CD4-positive, alpha-beta T cell treated with Interleukin-12 subunit alpha and Interleukin-12 subunit beta, for 1 hour (primary cell): ENCODE measurements at regions not wholly inside any gene's neighbourhood (a gene's known extent, or its start where the extent isn't known, plus 50 kb on each side); places are given as distances from the start of the nearest gene placed in this dataset.
A peak's percentile ranks its signal among the peaks of the same experiment; 100 is the strongest.
"Not testable (repeated sequence)": the region's sequence is repeated elsewhere in the genome, so short reads cannot be mapped to it uniquely, and the experiment has no call there.

Source experiments
- DNase-seq: peaks from one replicate; pipeline ENCODE4 v3.0.0-alpha.2; 2020

DNA sequence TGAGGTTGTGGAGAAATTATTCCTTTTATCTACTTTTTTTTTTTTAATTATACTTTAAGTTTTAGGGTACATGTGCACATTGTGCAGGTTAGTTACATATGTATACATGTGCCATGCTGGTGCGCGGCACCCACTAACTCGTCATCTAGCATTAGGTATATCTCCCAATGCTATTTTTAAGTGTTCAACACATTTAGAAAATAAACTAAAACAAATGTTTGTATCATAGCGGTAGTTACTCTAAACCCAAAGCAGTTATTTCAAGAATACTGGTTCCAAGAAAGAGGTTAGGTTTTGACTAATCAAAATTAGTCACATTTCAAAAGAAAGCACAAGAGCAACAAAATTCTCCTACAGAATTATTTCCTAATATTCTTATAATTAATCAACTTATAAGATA, 119.5 kb upstream of the SEM1 start:
- not testable (repeated sequence) for DNase-seq

GRCh38 chr7:96831446-96831845, 121.8 kb upstream of the SEM1 start:
- no peak for DNase-seq

DNA sequence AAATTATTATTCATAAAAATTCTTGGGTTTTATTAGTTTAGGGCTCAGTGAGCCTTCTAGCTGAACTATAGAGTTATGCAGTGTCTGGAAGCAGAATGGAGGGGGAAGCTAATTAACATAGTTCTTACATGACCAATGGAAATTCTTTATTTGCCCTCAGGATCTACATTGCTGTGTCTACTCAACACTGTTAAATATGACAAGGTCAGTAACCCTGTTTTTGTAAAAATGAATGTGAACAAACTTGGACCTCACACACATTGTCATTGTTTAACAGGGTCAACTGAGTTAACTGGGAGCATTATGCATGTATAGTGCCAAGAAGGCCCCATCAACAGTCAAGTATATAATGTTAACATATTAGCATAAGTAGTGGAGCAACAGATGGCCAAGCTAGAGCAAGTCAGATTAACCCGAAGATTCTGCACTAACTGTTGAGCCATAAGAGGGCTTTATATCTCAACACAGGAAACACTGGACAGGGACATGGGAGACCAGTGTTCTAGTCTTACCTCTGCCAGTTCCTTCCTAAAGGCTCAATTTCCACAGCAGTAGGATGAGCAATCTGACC, 122.5 kb upstream of the SEM1 start:
- no peak for DNase-seq

DNA sequence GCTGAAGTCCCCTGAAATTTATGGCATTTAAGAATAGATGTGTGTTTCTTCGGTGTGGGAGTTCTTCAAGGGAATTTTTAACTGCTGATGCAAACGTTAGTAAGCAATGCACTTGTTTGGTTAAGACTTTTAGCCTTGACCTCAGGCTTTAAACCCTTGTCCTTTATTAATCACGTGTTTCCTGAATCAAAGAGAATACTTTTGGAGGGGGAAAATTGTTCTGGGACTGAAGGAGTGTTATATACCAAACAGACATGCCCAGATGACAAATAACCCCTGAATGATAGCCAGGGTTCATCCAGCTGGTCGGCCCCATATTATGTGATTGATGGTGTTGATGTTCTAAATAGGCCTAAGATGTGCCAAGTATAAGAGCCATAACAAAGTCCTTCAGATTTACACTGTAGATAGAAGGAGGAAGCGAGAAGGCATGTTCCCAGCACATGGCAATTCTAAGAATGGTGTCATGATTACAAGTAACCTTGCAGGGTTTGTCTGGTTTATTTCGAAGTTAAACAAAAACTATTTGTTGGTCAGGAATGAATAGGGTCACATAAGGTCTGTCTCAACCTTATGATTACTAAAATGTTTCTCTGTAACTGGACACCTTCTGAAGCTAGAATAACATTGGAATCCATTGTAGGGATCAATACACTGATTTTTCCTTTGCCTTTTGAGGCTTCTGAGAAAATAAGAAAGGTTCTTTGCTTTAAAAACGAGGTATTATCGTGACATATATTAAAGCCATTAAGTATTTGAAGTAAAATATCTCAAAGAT, 124.2 kb upstream of the SEM1 start:
- no peak for DNase-seq

DNA sequence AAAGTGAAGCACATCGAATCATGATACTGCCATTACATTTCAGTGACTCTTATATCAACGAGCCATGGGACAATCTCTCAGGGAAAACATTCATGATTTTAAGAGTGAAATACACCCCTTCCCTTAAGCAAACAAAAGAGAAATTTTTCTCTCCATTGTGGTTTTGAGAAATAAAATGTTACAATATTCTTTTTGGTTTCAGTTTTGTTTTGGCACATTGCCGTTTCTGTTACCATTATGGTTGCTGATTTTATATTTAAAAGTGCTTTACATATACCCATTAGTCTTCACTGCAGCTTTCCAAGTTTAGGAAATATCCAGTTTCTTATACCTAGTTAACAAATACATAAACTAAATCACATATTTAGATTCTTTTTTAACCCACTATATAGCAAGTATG, 126.8 kb upstream of the SEM1 start:
- no peak for DNase-seq

DNA sequence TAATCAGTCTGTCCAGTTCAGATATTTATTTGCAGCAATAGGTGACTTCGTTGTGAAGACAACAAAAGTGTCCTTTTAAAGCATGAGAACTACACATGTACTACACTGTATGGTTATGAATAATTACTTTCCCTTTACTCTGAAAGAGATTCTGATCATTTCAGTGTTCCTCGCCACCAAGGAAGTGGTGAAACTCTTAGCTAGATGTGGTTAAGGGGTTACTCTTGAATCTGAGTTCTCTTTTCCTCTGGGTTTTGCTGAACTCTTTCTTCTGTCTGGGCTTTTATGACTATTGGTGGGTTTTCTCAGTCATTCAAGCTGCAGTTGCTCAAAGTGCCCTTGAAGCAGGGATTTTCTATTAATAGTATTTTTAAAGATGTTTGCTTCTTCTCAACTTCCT, 127.9 kb upstream of the SEM1 start:
- peak; percentile 47 for DNase-seq

- DNase-seq, result no peak
These were observed 128.8 kb upstream of the SEM1 start for GRCh38 chr7:96838481-96838880.

DNA sequence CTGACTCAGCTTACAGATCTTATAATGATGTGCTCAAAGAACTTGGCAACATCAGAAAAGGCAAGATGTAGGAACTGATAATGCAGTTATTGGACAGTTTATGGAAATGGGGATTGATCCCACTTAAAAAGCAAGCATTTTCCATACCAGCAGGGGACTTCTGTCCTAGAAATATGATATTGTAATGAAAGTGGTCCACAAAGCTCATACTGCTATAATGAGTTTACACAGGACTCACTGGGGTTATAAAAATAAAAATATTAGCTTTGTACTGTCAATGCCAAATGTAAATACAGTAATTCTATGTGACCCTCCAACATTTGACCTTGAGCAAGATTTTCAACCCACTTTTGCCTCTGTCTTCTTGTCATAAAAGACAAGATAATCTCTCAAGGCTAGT, 145.5 kb upstream of the SEM1 start:
- DNase-seq, result no peak

- DNase-seq, result no peak
These were observed 146.0 kb upstream of the SEM1 start for GRCh38 chr7:96855691-96856090.

DNA sequence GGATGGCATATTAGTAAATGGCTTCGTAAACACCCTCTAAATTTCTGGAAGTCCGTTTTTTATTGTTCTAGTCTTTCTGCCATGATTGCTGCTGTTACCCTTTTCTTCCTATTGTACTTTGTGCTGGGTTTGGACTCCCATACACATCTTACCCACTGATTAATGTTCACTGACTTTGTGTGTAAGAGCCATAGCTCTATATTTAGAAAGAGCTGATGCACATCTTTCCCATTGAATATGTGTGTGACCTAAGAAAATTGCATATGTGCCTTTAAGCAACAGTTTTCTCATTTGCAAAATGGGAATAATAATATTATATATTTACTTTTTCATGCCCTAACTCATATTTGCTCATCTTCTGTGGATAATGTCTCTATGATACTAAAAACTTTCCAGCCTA, 135.8 kb upstream of the DLX6 start:
- no peak for DNase-seq

DNA sequence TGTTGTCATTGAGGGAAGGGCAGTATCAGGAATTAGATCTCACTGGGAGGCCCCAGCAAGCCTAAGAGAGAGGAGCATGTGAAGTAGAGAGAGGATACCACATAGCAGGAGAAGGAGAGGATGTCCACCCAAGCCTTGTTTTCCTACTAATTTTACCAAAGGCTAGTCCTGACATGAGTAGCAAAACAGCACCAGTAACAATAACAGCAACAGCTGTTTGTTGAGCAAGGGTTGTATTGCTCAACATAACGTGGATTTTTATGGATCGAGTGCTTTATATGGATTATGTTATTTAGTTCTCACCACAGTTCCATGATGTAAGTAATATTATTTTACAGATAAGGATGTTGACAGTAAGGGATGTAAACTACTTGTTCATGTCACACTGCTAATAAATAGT, 135.2 kb upstream of the DLX6 start:
- no peak for DNase-seq

- no peak for DNase-seq
These were observed 134.4 kb upstream of the DLX6 start for GRCh38 chr7:96870934-96871333.

DNA sequence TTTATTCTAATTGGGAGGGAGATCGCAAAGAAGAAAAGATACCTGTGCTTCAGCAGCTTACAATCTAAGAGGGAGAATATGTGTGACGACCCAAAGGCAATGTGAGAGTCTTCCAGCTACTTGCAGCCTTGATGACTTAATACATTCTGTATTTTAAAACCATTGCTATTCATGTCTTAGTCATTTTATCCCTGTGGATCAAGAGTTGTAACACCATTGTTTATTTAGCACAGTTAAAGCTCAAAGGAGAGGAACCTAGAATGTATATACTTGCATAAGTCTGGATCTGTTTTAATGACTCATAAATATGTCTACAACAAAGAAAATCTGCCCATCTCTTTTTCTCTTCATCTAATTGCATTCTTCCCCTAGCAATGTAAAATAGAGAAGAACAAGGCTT, 117.9 kb upstream of the DLX6 start:
- DNase-seq, result no peak

DNA sequence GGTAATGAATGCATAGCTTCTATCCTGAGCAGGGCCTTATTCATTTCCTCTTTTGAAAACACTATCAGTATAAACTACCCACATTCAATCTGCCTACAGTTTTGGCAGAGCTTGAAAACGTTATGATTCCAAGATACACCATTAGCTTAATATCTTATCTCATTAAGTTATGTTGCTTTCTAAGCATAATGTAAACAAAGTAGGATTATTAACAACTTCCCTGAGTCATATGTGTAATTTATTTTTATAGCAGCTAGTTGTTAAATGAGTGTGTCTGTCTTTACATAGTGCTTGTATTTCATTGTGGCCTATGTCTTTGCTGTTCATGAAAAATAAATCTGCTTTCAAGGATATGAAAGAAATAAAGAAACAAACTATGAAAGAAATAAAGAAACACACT, 106.2 kb upstream of the DLX6 start:
- DNase-seq, result no peak

DNA sequence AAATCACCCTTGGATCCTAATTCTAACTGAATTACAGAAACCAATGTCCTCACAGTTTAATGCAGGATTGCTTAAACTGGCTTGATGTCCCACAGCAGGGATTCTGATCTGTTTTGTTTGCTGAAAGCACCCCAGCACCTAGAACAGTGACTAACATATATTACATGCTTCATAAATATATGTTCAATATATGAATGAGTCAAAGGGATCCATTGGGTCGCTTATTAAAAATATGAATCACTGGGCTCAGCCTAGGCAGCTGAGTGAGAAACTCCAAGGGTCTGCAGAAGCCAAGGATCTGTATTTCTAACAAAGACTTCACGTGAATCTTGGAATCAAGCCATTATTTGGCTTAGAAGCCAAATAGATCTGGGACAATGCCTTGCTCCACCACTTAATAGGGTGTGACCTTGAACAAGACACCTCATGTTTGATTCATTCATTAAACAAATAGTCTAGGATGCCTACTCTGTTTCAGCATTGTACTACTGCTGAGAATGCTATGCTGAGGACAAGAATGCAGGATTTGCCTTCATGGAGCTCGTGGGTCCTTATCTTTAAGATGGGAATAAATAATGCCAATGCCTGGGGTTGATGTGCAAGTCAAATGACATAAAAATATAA, 103.4 kb upstream of the DLX6 start:
- DNase-seq, result no peak

- no peak for DNase-seq
These were observed 101.4 kb upstream of the DLX6 start for GRCh38 chr7:96903906-96904305.

DNA sequence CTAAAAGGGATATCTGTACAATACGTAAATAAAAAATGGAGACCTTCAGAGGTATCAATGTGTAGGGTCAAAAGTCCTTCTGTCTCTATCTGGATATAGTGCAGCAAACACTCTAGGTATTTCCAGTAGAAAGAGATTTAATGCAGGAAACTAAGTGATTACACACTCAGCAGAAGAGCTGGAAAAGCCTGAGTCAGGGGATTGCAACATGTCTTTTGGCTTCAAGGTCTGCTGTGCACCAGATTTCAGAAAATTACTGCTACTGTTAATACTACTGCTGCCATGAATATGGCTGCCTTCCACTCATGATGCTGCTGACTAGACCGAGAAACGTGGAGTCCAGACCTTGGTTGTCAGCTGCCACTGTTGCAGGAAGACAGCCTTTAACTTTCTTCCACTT, 94.9 kb upstream of the DLX6 start:
- no peak for DNase-seq

GRCh38 chr7:96915029-96915428, 90.3 kb upstream of the DLX6 start:
- no peak for DNase-seq

- no peak for DNase-seq
These were observed 85.3 kb upstream of the DLX6 start for GRCh38 chr7:96920064-96920463.

DNA sequence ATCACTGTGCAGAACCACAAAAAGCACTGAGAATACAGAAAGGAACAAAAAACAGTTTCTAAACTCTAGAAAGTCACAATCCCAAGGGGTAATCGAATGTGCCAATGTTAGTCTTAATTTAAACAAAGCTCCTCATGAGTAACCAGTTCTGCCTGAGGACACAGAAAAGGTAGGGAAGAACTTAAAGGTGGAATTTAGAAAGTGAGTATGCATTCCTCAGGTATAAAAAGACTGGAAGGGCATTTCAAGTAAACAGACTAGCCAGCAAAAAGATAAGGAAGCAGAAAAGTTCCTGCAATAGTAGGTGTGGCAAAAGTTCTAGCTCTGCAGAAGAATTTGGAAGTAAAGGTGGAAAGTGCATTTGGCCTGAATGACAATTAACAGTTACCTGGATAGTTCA, 84.6 kb upstream of the DLX6 start:
- DNase-seq, result no peak

DNA sequence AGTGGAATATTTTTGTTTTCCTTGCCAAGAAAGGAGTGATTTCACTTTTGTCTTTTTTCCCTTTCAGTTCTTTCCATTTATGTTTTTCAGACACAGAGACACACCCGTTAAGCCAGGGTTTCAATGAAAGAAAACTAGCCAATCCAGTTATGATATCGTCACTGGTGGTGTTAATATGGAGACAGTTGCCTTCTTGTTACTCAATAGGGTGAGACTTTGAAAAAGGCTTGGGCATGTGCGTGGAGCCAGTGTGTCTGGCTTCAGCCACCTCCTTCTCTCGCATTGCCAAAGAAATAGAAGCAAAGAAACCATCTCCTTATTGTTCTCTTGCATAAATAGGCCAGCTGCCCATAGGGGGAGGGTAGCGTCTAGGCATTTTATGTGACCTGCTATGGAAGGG, 84.1 kb upstream of the DLX6 start:
- no peak for DNase-seq

- DNase-seq, result no peak
These were observed 83.6 kb upstream of the DLX6 start for GRCh38 chr7:96921771-96922170.

DNA sequence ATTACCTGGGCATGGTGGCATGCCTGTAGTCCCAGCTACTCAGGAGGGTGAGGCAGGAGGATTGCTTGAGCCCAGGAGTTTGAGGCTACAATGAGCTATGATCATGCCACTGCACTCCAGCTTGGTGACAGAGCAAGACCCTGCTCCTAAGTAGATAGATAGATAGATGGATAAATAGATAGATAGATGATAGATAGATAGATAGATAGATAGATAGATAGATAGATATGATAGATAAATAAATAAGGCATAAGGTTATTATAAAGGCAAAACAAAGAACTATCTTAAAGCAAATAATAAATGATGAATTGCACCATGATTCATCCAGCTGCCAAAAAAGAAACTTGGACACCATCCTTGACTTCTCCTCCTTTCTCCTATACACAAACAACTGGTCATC, 82.0 kb upstream of the DLX6 start:
- DNase-seq, result not testable (repeated sequence)

DNA sequence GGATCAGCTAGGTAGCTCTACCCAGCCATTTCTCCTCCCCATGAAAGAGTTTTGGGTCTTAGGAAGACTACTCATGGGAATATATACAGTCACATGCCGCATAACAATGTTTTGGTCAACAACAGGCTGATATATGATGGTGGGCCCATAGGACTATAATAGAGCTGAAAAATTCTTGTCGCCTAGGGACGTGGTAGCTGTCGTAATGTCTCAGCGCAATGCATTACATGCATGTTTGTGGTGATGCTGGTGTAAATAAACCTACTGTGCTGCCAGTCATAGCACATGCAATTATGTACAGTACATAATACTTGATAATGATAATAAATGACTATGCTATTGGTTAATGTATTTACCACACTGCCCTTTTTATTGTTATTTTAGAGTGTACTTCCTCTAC, 78.2 kb upstream of the DLX6 start:
- DNase-seq, result no peak

- DNase-seq, result no peak
These were observed 76.4 kb upstream of the DLX6 start for GRCh38 chr7:96928965-96929364.
